ENCODE measurements at regions not wholly inside any gene's neighbourhood (a gene's known extent, or its start where the extent isn't known, plus 50 kb on each side); places are given as distances from the start of the nearest gene placed in this dataset.

- TF ChIP-seq POLR2A (IDR thresholded peaks at IDR 0.05) = no peak
- TF ChIP-seq CTCF (IDR thresholded peaks at IDR 0.05) = no peak
- no peak for TF ChIP-seq POLR2AphosphoS5 (IDR thresholded peaks at IDR 0.05; ENCODE audit: insufficient read depth in 1 of 2, low read depth in 1 of 2)
Measured at GRCh38 chr15:69762373-69763148, 309.9 kb downstream of the RPLP1 start.

Data from vagina (tissue), 2 donors.